ENCODE measurements at regions not wholly inside any gene's neighbourhood (a gene's known extent, or its start where the extent isn't known, plus 50 kb on each side); places are given as distances from the start of the nearest gene placed in this dataset.

DNA sequence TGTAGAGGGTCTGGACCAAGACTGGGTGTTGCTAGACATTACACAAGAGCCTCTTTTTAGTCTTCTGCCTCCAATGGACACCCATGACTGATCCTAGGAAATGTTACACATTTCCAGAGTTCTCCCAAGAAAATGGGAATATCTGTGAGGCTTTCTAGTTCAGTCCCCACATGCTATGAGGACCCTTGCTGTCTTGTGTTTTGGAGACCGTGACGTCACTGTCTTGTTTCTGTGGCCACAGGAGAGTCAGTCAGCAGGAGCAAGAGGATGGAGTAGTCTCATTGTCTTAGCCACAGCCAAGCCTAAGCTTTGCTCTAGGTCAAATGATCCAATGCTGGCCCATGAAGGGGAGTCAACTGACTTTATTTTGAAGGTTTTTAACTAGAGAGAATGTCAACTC lies 820.1 kb upstream of the RBFOX1 start:
- no peak for DNase-seq (ENCODE audit: low spot score)

DNA sequence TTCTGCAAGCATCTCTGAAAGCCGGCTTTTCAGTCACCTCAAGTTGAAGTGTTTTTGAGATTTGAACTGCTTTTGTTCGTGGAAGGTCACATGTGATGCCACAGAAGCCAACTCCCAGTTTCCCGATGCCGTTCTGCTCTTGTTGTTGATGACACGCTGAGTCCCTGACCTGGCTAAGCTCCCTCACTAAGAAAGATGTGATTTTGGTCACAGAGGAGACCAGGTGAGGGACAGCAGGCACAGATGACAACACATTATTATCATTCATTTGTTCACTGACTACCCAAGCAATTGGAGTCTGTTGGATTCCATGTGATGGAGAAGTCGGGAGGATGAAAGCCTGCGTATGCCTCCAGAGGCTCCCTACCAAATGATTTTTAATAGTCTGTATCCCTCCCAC lies 822.4 kb upstream of the RBFOX1 start:
- no peak for DNase-seq (ENCODE audit: low spot score)

DNA sequence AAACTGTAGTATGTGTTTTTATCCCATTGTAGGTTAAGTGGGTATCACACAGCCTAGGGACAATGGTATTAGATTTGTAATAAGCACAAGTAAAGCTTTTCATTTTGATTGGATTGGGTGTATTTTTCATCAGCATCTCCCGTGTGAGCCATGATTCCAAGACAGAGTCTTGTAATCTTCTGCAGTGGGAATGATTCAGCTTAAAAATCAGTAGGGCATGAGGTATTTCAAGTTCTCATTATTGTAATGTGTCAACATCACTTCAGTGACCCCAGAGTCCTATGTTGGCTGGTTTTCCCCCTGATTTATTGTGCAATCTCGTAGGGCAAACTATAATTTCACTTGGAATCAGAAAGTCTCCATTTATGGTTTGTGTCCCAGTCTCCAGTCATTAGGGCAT lies 833.2 kb upstream of the RBFOX1 start:
- no peak for DNase-seq (ENCODE audit: low spot score)

DNA sequence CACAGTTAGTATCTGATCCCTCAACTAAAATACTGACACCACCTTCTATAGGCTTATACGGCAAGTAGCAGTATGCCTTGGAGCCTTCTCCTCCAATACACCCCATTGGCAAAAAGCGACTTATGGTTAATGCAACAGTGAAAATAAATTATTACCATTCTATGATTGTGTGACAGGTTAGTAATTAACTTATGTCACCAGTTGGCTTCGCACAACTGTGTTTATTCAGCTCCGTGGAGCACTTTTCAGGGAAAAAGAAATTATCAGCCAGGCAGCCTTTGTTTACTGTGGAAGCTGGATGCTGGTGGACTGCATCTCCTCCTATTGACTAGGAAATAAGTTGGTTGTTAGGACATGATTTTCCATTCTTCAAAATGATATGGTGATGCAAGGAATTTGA lies 833.8 kb upstream of the RBFOX1 start:
- DNase-seq (ENCODE audit: low spot score): no peak

DNA sequence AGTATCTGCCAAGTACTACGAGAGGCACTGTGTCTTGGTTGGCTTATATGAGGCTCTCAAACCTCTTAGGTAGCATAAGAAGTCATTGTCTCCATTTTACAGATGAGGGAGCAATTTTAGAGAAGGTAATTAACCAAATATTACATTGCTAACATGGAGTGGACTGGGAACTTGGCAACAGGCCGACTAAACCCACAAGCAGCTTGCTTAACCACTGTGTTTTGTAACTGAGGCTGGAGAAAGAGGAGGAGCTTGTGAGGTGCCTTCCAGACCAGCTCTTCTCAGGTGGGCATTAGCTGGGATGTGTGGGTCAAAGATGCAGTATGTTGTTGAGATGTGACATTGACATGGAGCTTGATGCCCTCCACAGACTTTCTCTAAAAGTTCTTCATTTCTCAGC lies 835.6 kb upstream of the RBFOX1 start:
- DNase-seq (ENCODE audit: low spot score): no peak

DNA sequence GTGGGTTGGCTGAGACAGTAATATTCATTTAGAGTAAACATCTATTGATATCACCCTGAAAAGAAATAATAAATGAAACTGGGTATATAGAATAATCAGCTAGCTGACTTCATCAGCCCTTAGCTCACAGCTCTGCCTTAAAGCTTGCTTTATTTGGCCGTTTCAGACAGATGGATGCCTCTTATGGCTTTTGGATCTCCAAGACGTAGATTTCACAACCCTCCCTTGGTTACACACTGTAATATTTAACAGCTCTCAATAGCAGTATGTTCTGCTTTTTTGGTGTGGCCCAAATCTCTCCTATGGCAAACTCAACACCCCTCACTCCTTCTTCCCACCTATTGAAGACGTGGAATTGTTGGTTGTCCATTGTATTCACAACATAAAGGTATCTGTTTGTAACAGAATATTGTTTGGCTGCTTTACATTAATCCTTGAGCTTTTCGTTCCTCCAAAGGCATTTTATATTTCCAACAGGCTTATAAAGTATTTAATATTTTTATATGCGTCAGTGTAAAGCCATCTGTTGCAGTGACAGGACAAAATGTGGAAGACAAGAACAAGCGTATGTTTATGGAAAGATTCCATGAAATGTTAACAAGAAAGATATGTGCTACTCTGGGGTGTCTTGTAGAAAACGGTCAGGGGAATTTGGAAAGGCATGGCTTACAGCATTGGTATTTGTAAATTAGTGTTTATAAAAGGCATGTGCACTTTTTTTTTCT lies 837.0 kb upstream of the RBFOX1 start:
- no peak for DNase-seq (ENCODE audit: low spot score)

DNA sequence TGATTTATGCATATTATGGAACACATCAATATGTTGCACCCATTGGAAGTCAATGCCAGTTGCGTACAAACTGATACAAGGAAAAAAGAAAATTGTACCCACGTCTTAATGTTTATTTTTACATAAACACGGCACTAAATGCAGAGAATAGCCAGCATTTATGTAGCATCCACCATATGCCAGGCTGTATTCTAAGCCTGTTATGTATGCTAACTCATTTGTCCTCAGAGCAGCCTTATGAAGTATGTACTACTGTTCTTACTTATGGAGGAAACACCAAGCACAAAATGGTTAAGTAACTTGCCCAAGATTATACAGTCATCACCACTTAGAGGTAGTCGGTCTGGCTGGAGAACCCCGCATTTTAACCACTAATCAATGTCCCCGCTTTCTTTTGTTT lies 837.9 kb upstream of the RBFOX1 start:
- no peak for DNase-seq (ENCODE audit: low spot score)

DNA sequence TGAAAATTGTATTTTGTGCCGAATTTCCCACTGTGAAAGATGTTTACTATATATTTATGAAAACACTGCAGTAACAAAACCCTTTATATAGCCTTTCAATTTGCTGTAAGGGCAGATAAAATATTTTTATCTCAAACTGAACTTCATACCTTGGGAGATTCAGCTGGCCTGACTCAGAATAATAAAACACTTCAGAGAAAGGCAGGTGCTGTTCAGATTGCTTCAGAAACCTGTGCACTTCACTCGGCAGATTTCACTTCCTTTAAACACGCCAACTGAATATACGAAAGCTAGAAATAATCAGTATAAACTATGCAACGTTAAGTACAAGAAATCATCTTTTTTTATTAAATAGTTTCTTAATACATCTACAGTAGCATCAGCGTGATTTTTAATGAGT lies 839.1 kb upstream of the RBFOX1 start:
- no peak for DNase-seq (ENCODE audit: low spot score)

DNA sequence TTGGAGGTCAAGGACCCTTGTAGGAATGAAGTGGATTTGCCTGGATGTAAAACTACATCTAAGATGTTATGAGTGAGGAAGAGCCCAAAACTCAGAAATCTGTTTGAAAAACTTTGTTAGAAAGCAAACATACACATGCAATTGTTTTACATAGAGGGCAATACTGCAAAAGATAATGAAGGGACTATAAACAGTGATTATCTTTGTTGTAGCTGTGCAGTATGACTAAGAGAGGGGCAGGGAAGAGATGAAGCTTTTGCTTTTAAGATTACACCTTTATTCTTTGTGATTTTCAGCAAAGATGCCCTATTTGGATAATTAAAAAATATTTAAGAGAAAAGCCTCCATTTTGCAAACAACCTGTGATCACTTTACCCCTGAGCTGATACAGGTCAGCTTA lies 839.9 kb upstream of the RBFOX1 start:
- no peak for DNase-seq (ENCODE audit: low spot score)

DNA sequence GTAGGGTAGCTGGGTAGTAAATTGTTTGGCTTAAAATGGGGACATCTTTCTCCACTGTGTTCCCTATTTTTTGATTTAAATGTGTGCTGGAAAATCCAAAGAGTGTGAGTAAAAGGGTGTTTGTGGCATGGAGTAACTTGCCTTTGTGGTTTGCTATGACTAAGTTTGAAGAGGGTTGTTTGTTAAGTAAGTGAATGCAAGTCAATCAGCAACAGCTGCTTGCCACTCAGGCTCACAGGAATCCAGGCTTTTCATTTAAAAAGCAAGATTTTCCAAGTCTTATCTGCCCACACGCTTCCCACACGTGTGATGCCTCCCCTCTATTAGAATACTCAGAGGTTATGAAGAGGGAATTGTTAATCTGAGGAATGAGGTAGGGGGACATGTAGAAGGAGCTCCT lies 847.7 kb upstream of the RBFOX1 start:
- no peak for DNase-seq (ENCODE audit: low spot score)

DNA sequence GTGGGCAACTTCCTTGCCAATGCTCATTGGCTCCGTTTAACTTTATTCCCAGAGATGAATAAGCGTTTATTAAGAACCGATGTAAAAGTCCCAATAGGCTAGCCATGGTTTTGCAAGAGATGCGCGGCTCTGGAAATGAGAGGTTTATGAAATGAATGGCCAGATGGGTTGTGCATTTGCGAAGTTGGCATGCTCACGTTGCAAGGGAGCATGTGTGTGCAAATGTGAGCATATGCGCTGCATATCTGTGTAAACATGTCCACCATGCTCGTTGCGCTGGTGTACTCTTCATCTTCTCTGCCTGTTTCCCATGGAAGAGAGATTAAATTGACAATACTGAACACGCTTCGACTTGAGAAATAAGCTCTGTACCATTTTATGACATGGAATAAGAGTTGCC lies 848.6 kb upstream of the RBFOX1 start:
- DNase-seq (ENCODE audit: low spot score): no peak

DNA sequence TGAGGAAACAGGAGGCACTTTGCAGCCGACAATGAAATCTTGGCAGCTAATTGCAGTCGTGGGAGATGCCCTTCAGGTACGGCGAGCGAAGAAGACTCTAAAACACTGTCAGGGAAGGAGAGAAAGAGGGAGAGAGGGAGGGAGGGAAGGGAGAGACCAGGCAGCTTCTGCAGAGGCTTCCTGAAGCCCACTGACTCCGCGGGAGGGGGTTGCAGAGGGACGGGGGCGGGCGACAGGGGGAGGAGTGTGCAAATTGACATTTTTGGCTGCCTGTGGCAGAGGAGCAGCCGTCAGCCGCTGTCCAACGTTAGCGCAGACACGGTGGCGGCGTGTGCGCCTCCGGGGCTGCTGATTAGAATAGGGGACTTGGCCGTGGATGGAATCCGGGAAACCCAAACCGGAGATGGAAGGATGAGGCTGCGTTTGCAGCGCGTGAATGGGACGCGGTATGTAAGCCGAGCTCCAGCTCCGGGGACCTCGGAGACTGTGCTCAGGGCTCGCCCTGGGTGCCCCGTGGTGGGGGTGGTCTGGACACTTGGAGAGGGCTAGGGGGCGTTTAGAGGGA lies 849.1 kb upstream of the RBFOX1 start:
- no peak for DNase-seq (ENCODE audit: low spot score)

DNA sequence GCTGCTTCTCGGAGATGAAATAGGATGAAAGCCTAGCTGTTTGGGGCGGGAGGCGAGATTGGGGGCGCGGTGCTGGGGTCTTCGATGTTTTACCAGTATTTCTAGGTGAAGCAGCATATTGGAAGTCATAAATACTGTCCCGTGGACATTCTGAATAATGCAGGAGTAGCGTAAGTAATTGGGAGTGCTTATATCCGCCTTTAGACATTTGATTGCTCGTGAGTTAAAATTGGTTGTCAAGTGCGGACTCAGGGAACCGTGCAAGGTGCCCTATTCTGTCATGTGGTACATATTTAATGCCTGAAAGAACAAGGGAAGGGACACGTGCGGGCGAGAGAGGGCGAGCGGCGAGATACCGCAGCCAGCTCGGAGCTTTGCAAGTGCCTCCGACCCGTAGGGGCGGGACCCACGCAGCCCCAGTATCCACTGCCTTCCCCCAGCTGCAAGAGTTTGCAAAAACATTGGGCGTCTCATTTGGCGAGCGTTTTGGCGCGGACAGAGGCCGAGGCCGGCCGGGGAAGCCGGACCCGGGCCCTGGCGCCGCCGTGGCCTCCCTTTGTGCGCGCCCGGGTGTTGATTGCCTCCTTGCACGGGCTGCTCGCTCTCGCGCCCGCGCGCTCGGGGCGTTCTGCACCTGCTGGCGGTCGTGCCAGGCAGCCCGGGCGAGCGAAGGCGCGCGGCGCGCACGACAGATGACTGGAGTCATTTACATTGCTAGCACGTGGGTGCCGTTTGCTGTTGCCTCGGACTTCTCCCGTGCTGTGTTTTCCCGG lies 849.8 kb upstream of the RBFOX1 start:
- DNase-seq (ENCODE audit: low spot score): no peak

DNA sequence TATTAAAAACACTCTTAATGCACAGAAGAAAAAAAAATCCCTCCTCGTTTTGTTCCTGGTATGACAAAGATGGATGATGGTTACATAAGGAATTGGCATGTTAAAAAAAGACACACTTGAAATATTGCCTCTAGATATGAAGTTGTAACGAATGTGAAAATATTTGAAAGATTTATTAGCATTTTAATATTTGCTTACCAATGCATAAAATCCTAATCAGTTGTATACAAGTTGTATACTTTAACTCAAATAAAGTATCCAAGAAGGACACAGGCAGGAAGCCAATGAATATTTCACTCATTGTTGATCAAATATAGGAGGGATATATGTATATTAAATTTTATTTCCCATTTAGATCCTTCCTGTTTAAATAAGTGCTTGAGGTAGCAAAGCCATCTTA lies 850.8 kb upstream of the RBFOX1 start:
- no peak for DNase-seq (ENCODE audit: low spot score)

DNA sequence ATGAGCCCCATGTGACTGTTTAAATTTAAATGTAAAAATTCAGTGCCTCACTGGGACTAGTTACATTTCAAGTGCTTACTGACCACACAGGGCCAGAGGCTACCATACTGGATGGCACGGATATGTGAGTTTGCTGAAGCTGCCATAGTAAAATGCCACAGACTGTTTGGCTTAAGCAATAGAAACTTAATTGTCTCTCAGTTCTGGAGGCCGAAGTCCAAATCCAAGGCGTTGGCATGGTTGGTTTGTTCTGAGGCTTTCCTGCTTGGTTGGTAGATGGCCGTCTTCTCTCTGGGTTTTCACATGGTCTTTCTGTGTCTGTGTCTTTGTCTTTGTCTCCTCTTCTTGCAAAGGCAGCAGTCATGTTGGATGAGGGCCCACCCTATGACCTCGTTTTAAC lies 878.9 kb upstream of the RBFOX1 start:
- DNase-seq (ENCODE audit: low spot score): no peak

DNA sequence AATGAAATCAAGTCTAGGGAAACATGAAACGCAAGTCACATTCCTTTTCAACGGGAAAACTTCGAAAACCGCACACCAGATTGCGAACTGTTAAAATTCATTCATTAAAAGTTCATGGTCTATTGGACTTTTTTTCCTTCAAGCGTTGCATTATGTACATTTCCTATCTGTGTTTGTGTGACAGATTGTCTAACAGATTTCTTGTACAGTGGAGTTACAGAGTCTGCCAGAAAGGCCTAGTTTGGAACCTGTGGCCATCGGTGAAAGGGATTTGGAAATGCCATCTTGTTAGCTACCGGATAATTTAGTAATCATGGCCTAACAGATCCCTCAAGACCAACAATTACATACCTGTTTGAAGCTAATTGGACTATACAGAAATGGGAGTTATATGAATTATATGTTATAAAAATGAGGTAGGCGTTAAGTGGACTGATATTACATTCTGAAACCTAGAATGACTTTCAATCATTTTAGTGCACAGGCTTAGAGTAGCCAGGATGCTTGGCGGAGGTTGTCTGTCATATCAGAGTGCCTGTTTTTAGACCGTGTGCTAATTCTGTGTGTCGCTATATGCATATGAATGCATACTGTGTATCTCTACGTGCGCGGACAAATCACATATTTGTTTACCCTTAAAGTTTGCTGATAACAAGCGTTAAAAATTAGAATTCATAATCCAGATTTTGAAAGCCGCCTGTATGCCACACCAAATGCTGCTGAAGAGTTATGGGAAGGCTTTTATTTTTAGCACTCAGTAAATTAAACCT lies 885.4 kb upstream of the RBFOX1 start:
- no peak for DNase-seq (ENCODE audit: low spot score)

DNA sequence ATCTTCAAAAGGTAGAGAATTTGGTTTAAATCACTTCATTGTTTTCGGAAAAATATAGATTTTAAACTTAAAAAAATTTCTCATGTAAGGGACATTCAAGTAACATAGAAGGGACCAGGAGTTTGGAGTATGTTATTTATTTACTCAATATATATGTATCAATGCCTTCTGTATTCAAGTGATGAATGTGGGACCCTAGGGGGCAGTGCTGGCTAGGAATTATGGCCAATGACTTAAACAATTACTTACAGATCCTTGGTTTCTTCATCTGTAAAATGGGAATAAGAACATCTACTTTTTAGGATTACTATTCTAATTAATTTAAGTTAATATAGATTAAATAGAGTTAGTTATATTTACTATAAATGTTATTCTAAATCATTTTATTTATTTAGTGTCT lies 886.3 kb upstream of the RBFOX1 start:
- no peak for DNase-seq (ENCODE audit: low spot score)

DNA sequence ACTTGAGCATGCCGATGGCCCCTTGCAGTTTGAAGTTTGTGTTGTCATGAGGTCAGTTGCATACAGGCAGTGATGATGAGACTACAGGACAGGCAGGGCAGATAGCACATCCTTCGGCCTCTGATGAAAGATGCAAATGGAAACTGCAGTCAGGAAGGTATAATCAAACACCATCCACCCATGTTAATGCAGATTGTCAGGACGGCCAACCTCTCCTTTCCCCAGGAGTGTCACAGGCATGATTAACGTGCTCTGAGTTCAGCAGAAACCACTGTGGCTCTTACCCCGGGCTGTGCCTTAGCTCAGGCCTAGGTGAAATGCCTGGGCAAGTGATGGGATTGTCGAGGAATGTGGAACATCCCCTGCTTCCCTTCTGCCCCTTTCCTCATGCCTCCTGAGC lies 893.5 kb upstream of the RBFOX1 start:
- DNase-seq (ENCODE audit: low spot score): no peak

DNA sequence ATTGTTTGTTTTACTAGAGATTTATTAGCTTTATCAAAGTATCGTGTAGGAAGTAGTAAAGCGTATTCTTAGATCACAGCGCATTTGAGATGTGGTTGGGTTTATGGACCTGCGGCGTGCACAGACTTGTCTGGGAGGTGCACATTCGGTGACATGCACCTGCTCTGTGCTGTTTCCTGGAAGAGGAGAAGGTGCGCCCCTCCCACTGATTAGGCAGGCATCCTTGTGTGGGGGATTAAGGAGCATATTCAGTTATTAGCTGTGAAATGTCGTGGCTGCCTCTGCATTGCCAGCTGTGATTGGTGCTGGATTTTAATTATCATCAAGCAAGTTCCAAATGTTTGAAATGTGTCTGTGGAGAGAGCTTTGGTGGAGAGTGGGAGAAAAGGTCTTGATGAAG lies 903.8 kb upstream of the RBFOX1 start:
- DNase-seq (ENCODE audit: low spot score): no peak

DNA sequence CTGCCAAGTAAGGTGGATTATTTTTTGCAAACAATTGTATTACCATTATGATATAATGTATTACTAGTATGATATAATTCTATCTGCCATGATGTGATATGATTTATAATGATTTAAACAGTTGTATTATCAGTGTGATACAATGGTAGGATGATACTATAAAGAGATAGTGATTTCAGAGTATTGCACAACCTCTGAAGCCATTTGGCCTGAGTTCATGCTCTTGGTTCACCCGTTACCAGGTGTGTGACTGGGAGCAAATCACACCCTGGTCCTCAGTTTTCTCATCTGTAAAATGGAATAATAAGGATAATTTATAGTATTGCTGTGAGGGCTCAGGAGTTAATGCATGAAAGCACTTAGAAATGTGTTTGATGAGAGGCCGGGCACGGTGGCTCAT lies 905.0 kb upstream of the RBFOX1 start:
- no peak for DNase-seq (ENCODE audit: low spot score)

DNA sequence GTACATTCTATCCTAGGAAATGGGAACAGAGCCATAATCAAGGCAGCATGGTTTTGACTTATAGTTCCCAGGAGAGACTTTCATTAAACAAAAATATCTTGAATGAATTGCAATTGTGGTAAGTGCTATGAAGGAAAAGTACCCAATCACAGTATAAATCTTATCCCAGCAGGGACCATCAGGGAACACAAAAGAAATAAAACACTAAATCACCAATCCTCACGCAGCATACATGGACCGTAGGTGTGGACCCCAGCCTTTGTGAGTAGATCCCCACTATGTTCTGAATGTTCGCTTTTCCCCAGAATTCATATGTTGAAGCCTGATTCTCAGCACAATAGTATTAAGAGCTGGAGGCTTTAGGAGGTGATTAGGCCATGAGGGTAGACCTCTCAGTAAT lies 925.0 kb upstream of the RBFOX1 start:
- DNase-seq (ENCODE audit: low spot score): no peak

DNA sequence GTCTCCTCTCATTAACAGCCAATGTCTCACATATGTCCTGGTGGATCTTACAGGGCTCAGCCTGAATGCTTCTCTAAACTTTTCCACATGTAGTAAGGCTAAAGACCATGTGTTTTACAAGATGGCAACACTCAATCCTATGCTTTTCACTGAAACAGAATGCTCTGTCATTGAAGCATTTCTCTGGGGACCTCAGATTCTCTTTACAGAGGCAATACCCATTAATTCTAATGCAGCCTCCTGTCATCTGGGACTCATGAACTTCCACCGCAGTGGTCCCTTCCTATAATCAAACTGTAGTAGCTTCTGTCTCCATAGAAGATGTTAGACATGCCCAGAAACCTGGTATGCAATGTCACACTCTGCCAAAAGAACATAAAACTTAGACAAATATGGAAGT lies 926.6 kb upstream of the RBFOX1 start:
- DNase-seq (ENCODE audit: low spot score): no peak
